HEK293T (cell line): ENCODE measurements at regions not wholly inside any gene's neighbourhood (a gene's known extent, or its start where the extent isn't known, plus 50 kb on each side); places are given as distances from the start of the nearest gene placed in this dataset.

Source experiments
- CTCF ChIA-PET: fragments of 350-600 bp; formaldehyde crosslinking; extraction: SDS; loops from one replicate; lab custom pipeline; 2021; ENCODE audit warnings: antibody characterized with exemption, inconsistent platforms; lab: Yijun Ruan, JAX
- POLR2A ChIA-PET: fragments of 350-600 bp; formaldehyde crosslinking; extraction: SDS; loops from one replicate; lab custom pipeline; 2020; ENCODE audit warnings: antibody characterized with exemption, inconsistent platforms; lab: Yijun Ruan, JAX
- DNase-seq: peaks from one replicate; pipeline ENCODE4 v3.0.0; 2012; ENCODE audit warnings: mixed read lengths; ENCODE audit errors: extremely low spot score
- ARNT ChIP-seq: fragments of 450-650 bp; IDR thresholded peaks from 2 replicates; pipeline ENCODE4 v1.6.1; 2017; ENCODE audit warnings: mild to moderate bottlenecking
- BHLHE40 ChIP-seq: fragments of 450-650 bp; IDR thresholded peaks from 2 replicates; pipeline ENCODE4 v1.6.1; 2016; ENCODE audit warnings: mild to moderate bottlenecking, moderate library complexity, borderline replicate concordance
- CTBP1 ChIP-seq: fragments of 450-650 bp; IDR thresholded peaks from 2 replicates; pipeline ENCODE4 v1.6.1; 2016; ENCODE audit warnings: borderline replicate concordance
- ELF4 ChIP-seq: fragments of 450-650 bp; IDR thresholded peaks from 2 replicates; pipeline ENCODE4 v1.6.1; 2017; ENCODE audit warnings: antibody characterized with exemption
- FOXA1 ChIP-seq: fragments of 450-650 bp; IDR thresholded peaks from 2 replicates; pipeline ENCODE4 v1.6.1; 2016; ENCODE audit warnings: mild to moderate bottlenecking
- FOXK2 ChIP-seq: fragments of 450-650 bp; IDR thresholded peaks from 2 replicates; pipeline ENCODE4 v1.6.1; 2016; ENCODE audit warnings: mild to moderate bottlenecking
- FOXM1 ChIP-seq: fragments of 450-650 bp; IDR thresholded peaks from 2 replicates; pipeline ENCODE4 v1.6.1; 2017; ENCODE audit warnings: mild to moderate bottlenecking, borderline replicate concordance
- HDGF ChIP-seq: fragments of 450-650 bp; IDR thresholded peaks from 2 replicates; pipeline ENCODE4 v1.6.1; 2017; ENCODE audit warnings: antibody characterized with exemption, borderline replicate concordance
- L3MBTL2 ChIP-seq: fragments of 450-650 bp; conservative IDR thresholded peaks from 2 replicates; pipeline ENCODE4 v1.6.1; 2016; ENCODE audit warnings: mild to moderate bottlenecking
- LEF1 ChIP-seq: fragments of 450-650 bp; IDR thresholded peaks from 2 replicates; pipeline ENCODE4 v1.6.1; 2017; ENCODE audit warnings: mild to moderate bottlenecking, borderline replicate concordance
- NFRKB ChIP-seq: fragments of 450-650 bp; IDR thresholded peaks from 2 replicates; pipeline ENCODE4 v1.6.1; 2016; ENCODE audit warnings: mild to moderate bottlenecking, moderate library complexity
- PKNOX1 ChIP-seq: fragments of 450-650 bp; IDR thresholded peaks from 2 replicates; pipeline ENCODE4 v1.6.1; 2016
- SP1 ChIP-seq: fragments of 450-650 bp; IDR thresholded peaks from 2 replicates; pipeline ENCODE4 v1.6.1; 2017
- SUZ12 ChIP-seq: fragments of 450-650 bp; IDR thresholded peaks from 2 replicates; pipeline ENCODE4 v1.6.1; 2016; ENCODE audit warnings: mild to moderate bottlenecking
- TARDBP ChIP-seq: fragments of 450-650 bp; IDR thresholded peaks from 2 replicates; pipeline ENCODE4 v1.6.1; 2016
- ZNF384 ChIP-seq: fragments of 450-650 bp; IDR thresholded peaks from 2 replicates; pipeline ENCODE4 v1.6.1; 2016

GRCh38 chr13:106996867-106997618 lies 429.1 kb upstream of the ARGLU1 start:
- no peak for DNase-seq
- CTCF ChIA-PET = no interaction called here
- TF ChIP-seq TARDBP = no peak
- TF ChIP-seq NFRKB = no peak
- POLR2A ChIA-PET = no interaction called here

- DNase-seq = no peak
- CTCF ChIA-PET = no interaction called here
- POLR2A ChIA-PET = no interaction called here
- TF ChIP-seq PKNOX1 (no peak), FOXA1 (no peak), TARDBP (no peak), NFRKB (no peak), ZNF384 (no peak), CTBP1 (no peak), SUZ12 (no peak), SP1 (no peak)
Measured at GRCh38 chr13:106990594-106990993, 422.7 kb upstream of the ARGLU1 start.

- no peak for DNase-seq
- ChIA-PET POLR2A (no interaction called here), CTCF (interaction anchor here (1.3 kb wide), 1 partner anchor 12 kb away, joined by 3 read pairs; no protein-coding TSS in a partner anchor)
- no peak for TF ChIP-seq HDGF
- TF ChIP-seq ZNF384 = no peak
- TF ChIP-seq NFRKB = no peak
- TF ChIP-seq ARNT = no peak
- no peak for TF ChIP-seq PKNOX1
- TF ChIP-seq SP1 = no peak
- TF ChIP-seq BHLHE40 = no peak
- no peak for TF ChIP-seq FOXA1
- TF ChIP-seq CTBP1 = no peak
- no peak for TF ChIP-seq FOXM1
- no peak for TF ChIP-seq SUZ12
- TF ChIP-seq L3MBTL2 = no peak
- no peak for TF ChIP-seq LEF1
Measured at GRCh38 chr13:106989876-106990275, 421.9 kb upstream of the ARGLU1 start.

- no peak for DNase-seq
- ChIA-PET POLR2A (no interaction called here), CTCF (no interaction called here)
- TF ChIP-seq LEF1 = no peak
- no peak for TF ChIP-seq PKNOX1
- no peak for TF ChIP-seq ZNF384
- TF ChIP-seq L3MBTL2 = no peak
- no peak for TF ChIP-seq HDGF
- no peak for TF ChIP-seq NFRKB
- no peak for TF ChIP-seq FOXM1
- no peak for TF ChIP-seq ARNT
- no peak for TF ChIP-seq SUZ12
- no peak for TF ChIP-seq CTBP1
- TF ChIP-seq BHLHE40 = no peak
- no peak for TF ChIP-seq FOXA1
- no peak for TF ChIP-seq TARDBP
- TF ChIP-seq FOXK2 = no peak
- no peak for TF ChIP-seq SP1
- no peak for TF ChIP-seq ELF4
Measured at GRCh38 chr13:106987427-106987785, 419.5 kb upstream of the ARGLU1 start.

- ChIA-PET POLR2A (no interaction called here), CTCF (no interaction called here)
- no peak for DNase-seq
- TF ChIP-seq PKNOX1 = no peak
- TF ChIP-seq FOXA1 = no peak
- TF ChIP-seq TARDBP = no peak
- TF ChIP-seq SP1 = no peak
- no peak for TF ChIP-seq L3MBTL2
- TF ChIP-seq ELF4 = no peak
- no peak for TF ChIP-seq FOXK2
- no peak for TF ChIP-seq BHLHE40
- no peak for TF ChIP-seq CTBP1
- TF ChIP-seq ARNT = no peak
- TF ChIP-seq NFRKB = no peak
- TF ChIP-seq HDGF = no peak
- TF ChIP-seq SUZ12 = no peak
- TF ChIP-seq FOXM1 = no peak
- TF ChIP-seq LEF1 = no peak
- no peak for TF ChIP-seq ZNF384
Measured at GRCh38 chr13:106986687-106987426, 418.9 kb upstream of the ARGLU1 start.
